ENCODE measurements at regions not wholly inside any gene's neighbourhood (a gene's known extent, or its start where the extent isn't known, plus 50 kb on each side); places are given as distances from the start of the nearest gene placed in this dataset.

DNA sequence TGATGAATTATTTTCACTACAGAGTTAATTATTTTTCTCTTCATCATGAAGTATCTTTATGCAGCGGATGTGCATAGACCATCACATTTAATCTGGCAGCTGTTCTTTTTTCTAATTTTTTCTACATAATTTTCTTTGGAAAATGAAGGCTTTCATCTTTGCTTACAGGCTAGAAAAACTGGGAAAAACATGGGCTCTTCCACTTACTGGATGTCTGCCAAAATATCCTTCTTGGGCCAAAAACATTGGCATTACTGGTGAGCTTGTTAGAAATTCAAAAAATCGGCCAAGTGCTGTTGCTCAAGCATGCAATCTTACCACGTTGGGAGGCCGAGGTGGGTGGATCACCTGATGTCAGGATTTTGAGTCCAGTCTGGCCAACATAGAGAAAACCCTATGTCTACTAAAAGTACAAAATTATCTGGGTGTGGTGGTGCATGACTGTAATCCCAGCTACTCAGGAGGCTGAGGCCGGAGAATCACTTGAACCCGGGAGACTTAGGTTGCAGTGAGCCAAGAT, 176.8 kb downstream of the ZNF737 start:
- no peak for ATAC-seq
- 0 out of 2 replicates have a peak, but pooled peaks cover 3% of the 10 kb centered on the region for H3K9me3 ChIP-seq (ENCODE audit: control insufficient read depth, insufficient read depth, low read depth, low read length)
- H3K36me3 ChIP-seq (ENCODE audit: control insufficient read depth, insufficient read depth, low read length), result no peaks in the 10 kb centered on the region
- in situ Hi-C loops (cut with HindIII; ENCODE audit: low pct_unique_long_range_greater_than_20kb, low sequenced_read_pairs), result no loop called here
- BruUV-seq (replicated peaks), result no TSS peak
- H3K27ac ChIP-seq (ENCODE audit: low read length), result no peak overlapping the region
- no peak for TF ChIP-seq CTCF (IDR thresholded peaks at IDR 0.05)
- no peak for TF ChIP-seq REST (IDR thresholded peaks at IDR 0.05; ENCODE audit: insufficient read depth in 1 of 2, low read depth in 2 of 2, low read length in 1 of 2)
- no peak for TF ChIP-seq TCF7L2 (IDR thresholded peaks at IDR 0.05; ENCODE audit: low read depth, low read length)
- no peak for TF ChIP-seq POLR2AphosphoS5 (IDR thresholded peaks at IDR 0.05; ENCODE audit: low read depth, low read length)
- no peak for TF ChIP-seq SIN3A (IDR thresholded peaks at IDR 0.05; ENCODE audit: borderline replicate concordance, insufficient read depth, low read depth, low read length)
- no peak overlapping the region for H3K4me3 ChIP-seq (ENCODE audit: low read depth in 2 of 2, low read length in 2 of 2)
- intact Hi-C loops (cut with micrococcal nuclease; ENCODE audit: unreplicated experiment), result no loop called here
- no peak for DNase-seq (ENCODE audit: low read depth, low spot score)
- ChIA-PET POLR2A (no interaction called here), CTCF (no interaction called here)
- no peaks in the 10 kb centered on the region for H3K4me1 ChIP-seq (ENCODE audit: control insufficient read depth, insufficient read depth, low read length)
- no peaks in the 10 kb centered on the region for H3K27me3 ChIP-seq (ENCODE audit: control insufficient read depth, insufficient read depth, low read length)

DNA sequence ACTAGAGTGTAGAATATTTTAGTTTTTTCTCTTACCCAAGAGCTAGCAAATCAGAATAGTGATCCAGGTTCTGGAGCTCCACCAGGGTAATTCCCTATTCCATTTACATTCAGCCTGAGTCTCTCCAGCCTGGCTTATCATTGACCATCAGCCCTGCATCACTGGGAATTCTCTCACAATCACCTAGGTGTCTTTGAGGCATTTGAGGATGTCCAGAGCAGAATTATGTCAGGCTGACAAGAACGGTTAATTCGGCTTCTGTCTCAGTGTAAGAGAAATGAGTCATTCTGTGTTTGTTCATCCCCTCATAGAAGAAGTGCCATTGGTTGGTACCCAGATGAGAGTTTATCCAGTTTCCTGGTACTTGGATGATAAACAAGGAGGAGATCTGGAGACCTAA, 180.5 kb downstream of the ZNF737 start:
- no peaks in the 10 kb centered on the region for H3K4me1 ChIP-seq (ENCODE audit: control insufficient read depth, insufficient read depth, low read length)
- H3K27ac ChIP-seq (ENCODE audit: low read length), result no peak overlapping the region
- no peak for TF ChIP-seq POLR2AphosphoS5 (IDR thresholded peaks at IDR 0.05; ENCODE audit: low read depth, low read length)
- TF ChIP-seq TCF7L2 (IDR thresholded peaks at IDR 0.05; ENCODE audit: low read depth, low read length), result no peak
- TF ChIP-seq SIN3A (IDR thresholded peaks at IDR 0.05; ENCODE audit: borderline replicate concordance, insufficient read depth, low read depth, low read length), result no peak
- TF ChIP-seq CTCF (IDR thresholded peaks at IDR 0.05), result no peak
- no peak for TF ChIP-seq REST (IDR thresholded peaks at IDR 0.05; ENCODE audit: insufficient read depth in 1 of 2, low read depth in 2 of 2, low read length in 1 of 2)
- no peaks in the 10 kb centered on the region for H3K9me3 ChIP-seq (ENCODE audit: control insufficient read depth, insufficient read depth, low read depth, low read length)
- ChIA-PET CTCF (no interaction called here), POLR2A (no interaction called here)
- in situ Hi-C loops (cut with HindIII; ENCODE audit: low pct_unique_long_range_greater_than_20kb, low sequenced_read_pairs), result no loop called here
- no peaks in the 10 kb centered on the region for H3K36me3 ChIP-seq (ENCODE audit: control insufficient read depth, insufficient read depth, low read length)
- DNase-seq (ENCODE audit: low read depth, low spot score), result no peak
- ATAC-seq, result no peak
- BruUV-seq (replicated peaks), result no TSS peak
- no peaks in the 10 kb centered on the region for H3K27me3 ChIP-seq (ENCODE audit: control insufficient read depth, insufficient read depth, low read length)
- no peak overlapping the region for H3K4me3 ChIP-seq (ENCODE audit: low read depth in 2 of 2, low read length in 2 of 2)
- intact Hi-C loops (cut with micrococcal nuclease; ENCODE audit: unreplicated experiment), result no loop called here
